Right lobe of liver (tissue), 4 donors: ENCODE measurements at regions not wholly inside any gene's neighbourhood (a gene's known extent, or its start where the extent isn't known, plus 50 kb on each side); places are given as distances from the start of the nearest gene placed in this dataset.

Experiments
- POLR2A ChIP-seq: fragments of 450-650 bp; IDR thresholded peaks from one replicate; pipeline ENCODE4 v1.6.1; 2017; ENCODE audit warnings: antibody characterized with exemption, mild to moderate bottlenecking
- TF ChIP-seq, protein P1 (sequence below), 4 donors: fragments of 200-600 bp in 3 of 4; fragments of 450-650 bp in 1 of 4; IDR thresholded peaks; one replicate each; pipeline versions ENCODE4 v1.5.1 to v1.8.0; 2016 to 2022; ENCODE audit warnings: antibody characterized with exemption in 4 of 4, mild to moderate bottlenecking in 2 of 4
- donor health status: DM: no; HTN: no; CAD: no.
- donor health status: DM: no; HTN: no; CAD: no.
- donor health status: DM: no; HTN: yes; CAD: no.

GRCh38 chr12:22828066-22828465 lies 203.1 kb downstream of the ETNK1 start:
- TF ChIP-seq, protein P1, sequence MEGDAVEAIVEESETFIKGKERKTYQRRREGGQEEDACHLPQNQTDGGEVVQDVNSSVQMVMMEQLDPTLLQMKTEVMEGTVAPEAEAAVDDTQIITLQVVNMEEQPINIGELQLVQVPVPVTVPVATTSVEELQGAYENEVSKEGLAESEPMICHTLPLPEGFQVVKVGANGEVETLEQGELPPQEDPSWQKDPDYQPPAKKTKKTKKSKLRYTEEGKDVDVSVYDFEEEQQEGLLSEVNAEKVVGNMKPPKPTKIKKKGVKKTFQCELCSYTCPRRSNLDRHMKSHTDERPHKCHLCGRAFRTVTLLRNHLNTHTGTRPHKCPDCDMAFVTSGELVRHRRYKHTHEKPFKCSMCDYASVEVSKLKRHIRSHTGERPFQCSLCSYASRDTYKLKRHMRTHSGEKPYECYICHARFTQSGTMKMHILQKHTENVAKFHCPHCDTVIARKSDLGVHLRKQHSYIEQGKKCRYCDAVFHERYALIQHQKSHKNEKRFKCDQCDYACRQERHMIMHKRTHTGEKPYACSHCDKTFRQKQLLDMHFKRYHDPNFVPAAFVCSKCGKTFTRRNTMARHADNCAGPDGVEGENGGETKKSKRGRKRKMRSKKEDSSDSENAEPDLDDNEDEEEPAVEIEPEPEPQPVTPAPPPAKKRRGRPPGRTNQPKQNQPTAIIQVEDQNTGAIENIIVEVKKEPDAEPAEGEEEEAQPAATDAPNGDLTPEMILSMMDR (IDR thresholded peaks at IDR 0.05): no peak
- TF ChIP-seq POLR2A: no peak
